ENCODE measurements at regions not wholly inside any gene's neighbourhood (a gene's known extent, or its start where the extent isn't known, plus 50 kb on each side); places are given as distances from the start of the nearest gene placed in this dataset.

GRCh38 chr5:103375350-103375749 lies 116.8 kb downstream of the MACIR start:
- Mint-ChIP-seq H3K36me3 (no peaks in the 10 kb centered on the region), H3K27ac (no peak overlapping the region), H3K27me3 (peaks cover 0 to 4% (median 0%) of the 10 kb centered on the region in 3 donors), H3K4me1 (no peaks in the 10 kb centered on the region), H3K4me3 (no peak overlapping the region), H3K9me3 (peaks cover 0 to 10% (median 3%) of the 10 kb centered on the region in 7 donors)
- ATAC-seq (ENCODE audit: low read depth in 2 of 2) (no peak), DNase-seq (no peak)

GRCh38 chr5:103374473-103374963 lies 116.0 kb downstream of the MACIR start:
- no peak overlapping the region for H3K27ac Mint-ChIP-seq
- H3K9me3 Mint-ChIP-seq: peaks cover 0 to 3% (median 0%) of the 10 kb centered on the region in 7 donors
- H3K27me3 Mint-ChIP-seq: peaks cover 0 to 4% (median 1%) of the 10 kb centered on the region in 3 donors
- DNase-seq (no peak), ATAC-seq (ENCODE audit: low read depth in 2 of 2) (no peak)
- H3K36me3 Mint-ChIP-seq: peaks cover 0 to 1% of the 10 kb centered on the region in 2 donors
- H3K4me1 Mint-ChIP-seq: no peaks in the 10 kb centered on the region
- no peak overlapping the region for H3K4me3 Mint-ChIP-seq

- peaks cover 0 to 8% (median 4%) of the 10 kb centered on the region in 3 donors for H3K27me3 Mint-ChIP-seq
- ATAC-seq (ENCODE audit: low read depth in 2 of 2): no peak
- peaks cover 0 to 7% (median 2%) of the 10 kb centered on the region in 7 donors for H3K9me3 Mint-ChIP-seq
- DNase-seq: no peak
- H3K27ac Mint-ChIP-seq: peak overlapping the region in 1 of 6 donors; percentile 66
- H3K4me1 Mint-ChIP-seq: no peaks in the 10 kb centered on the region
- peaks cover 0 to 8% of the 10 kb centered on the region in 2 donors for H3K36me3 Mint-ChIP-seq
- no peak overlapping the region for H3K4me3 Mint-ChIP-seq
These were observed 115.3 kb downstream of the MACIR start for GRCh38 chr5:103373597-103374472.

- H3K4me1 Mint-ChIP-seq: no peaks in the 10 kb centered on the region
- H3K9me3 Mint-ChIP-seq: peaks cover 2 to 20% (median 7%) of the 10 kb centered on the region in 7 donors
- DNase-seq: no peak
- ATAC-seq (ENCODE audit: low read depth in 2 of 2): no peak
- no peak overlapping the region for H3K27ac Mint-ChIP-seq
- peaks cover 0 to 8% (median 4%) of the 10 kb centered on the region in 3 donors for H3K27me3 Mint-ChIP-seq
- no peak overlapping the region for H3K4me3 Mint-ChIP-seq
- H3K36me3 Mint-ChIP-seq: peaks cover 0 to 8% of the 10 kb centered on the region in 2 donors
These were observed 112.6 kb downstream of the MACIR start for GRCh38 chr5:103371046-103371607.

GRCh38 chr5:103369125-103370120 lies 110.9 kb downstream of the MACIR start:
- Mint-ChIP-seq H3K36me3 (peaks cover 0 to 8% of the 10 kb centered on the region in 2 donors), H3K9me3 (peaks cover 2 to 20% (median 7%) of the 10 kb centered on the region in 7 donors), H3K4me3 (no peak overlapping the region), H3K4me1 (no peaks in the 10 kb centered on the region), H3K27me3 (peaks cover 0 to 8% (median 4%) of the 10 kb centered on the region in 3 donors), H3K27ac (no peak overlapping the region)
- no peak for ATAC-seq (ENCODE audit: low read depth in 2 of 2)
- DNase-seq: no peak

GRCh38 chr5:103367702-103368101 lies 109.1 kb downstream of the MACIR start:
- DNase-seq: no peak
- no peak overlapping the region for H3K27ac Mint-ChIP-seq
- H3K27me3 Mint-ChIP-seq: peaks cover 0 to 8% (median 4%) of the 10 kb centered on the region in 3 donors
- no peak for ATAC-seq (ENCODE audit: low read depth in 2 of 2)
- H3K4me3 Mint-ChIP-seq: no peak overlapping the region
- peaks cover 0 to 8% of the 10 kb centered on the region in 2 donors for H3K36me3 Mint-ChIP-seq
- H3K4me1 Mint-ChIP-seq: no peaks in the 10 kb centered on the region
- H3K9me3 Mint-ChIP-seq: peaks cover 2 to 20% (median 7%) of the 10 kb centered on the region in 7 donors

GRCh38 chr5:103366918-103367549 lies 108.5 kb downstream of the MACIR start:
- H3K4me1 Mint-ChIP-seq: no peaks in the 10 kb centered on the region
- no peak overlapping the region for H3K4me3 Mint-ChIP-seq
- no peak overlapping the region for H3K27ac Mint-ChIP-seq
- no peak for DNase-seq
- ATAC-seq (ENCODE audit: low read depth in 2 of 2): no peak
- H3K27me3 Mint-ChIP-seq: peaks cover 0 to 8% (median 3%) of the 10 kb centered on the region in 3 donors
- peaks cover 2 to 20% (median 7%) of the 10 kb centered on the region in 7 donors for H3K9me3 Mint-ChIP-seq
- peaks cover 0 to 8% of the 10 kb centered on the region in 2 donors for H3K36me3 Mint-ChIP-seq

GRCh38 chr5:103364074-103364473 lies 105.5 kb downstream of the MACIR start:
- Mint-ChIP-seq H3K4me1 (no peaks in the 10 kb centered on the region), H3K36me3 (peaks cover 0 to 2% of the 10 kb centered on the region in 2 donors), H3K27me3 (peaks cover 0 to 2% (median 0%) of the 10 kb centered on the region in 3 donors), H3K9me3 (peaks cover 0 to 15% (median 7%) of the 10 kb centered on the region in 7 donors), H3K4me3 (no peak overlapping the region), H3K27ac (no peak overlapping the region)
- DNase-seq (no peak), ATAC-seq (ENCODE audit: low read depth in 2 of 2) (no peak)

- Mint-ChIP-seq H3K4me1 (no peaks in the 10 kb centered on the region), H3K9me3 (peaks cover 0 to 3% (median 0%) of the 10 kb centered on the region in 7 donors), H3K36me3 (no peaks in the 10 kb centered on the region), H3K27me3 (no peaks in the 10 kb centered on the region), H3K4me3 (no peak overlapping the region), H3K27ac (no peak overlapping the region)
- ATAC-seq (ENCODE audit: low read depth in 2 of 2) (no peak), DNase-seq (no peak)
These were observed 103.6 kb downstream of the MACIR start for GRCh38 chr5:103362211-103362610.

- no peaks in the 10 kb centered on the region for H3K4me1 Mint-ChIP-seq
- no peak overlapping the region for H3K27ac Mint-ChIP-seq
- H3K36me3 Mint-ChIP-seq: no peaks in the 10 kb centered on the region
- peaks cover 0 to 3% (median 0%) of the 10 kb centered on the region in 7 donors for H3K9me3 Mint-ChIP-seq
- ATAC-seq (ENCODE audit: low read depth in 2 of 2) (no peak), DNase-seq (no peak)
- H3K4me3 Mint-ChIP-seq: no peak overlapping the region
- no peaks in the 10 kb centered on the region for H3K27me3 Mint-ChIP-seq
These were observed 101.9 kb downstream of the MACIR start for GRCh38 chr5:103360475-103360874.

- Mint-ChIP-seq H3K36me3 (no peaks in the 10 kb centered on the region), H3K4me3 (no peak overlapping the region), H3K4me1 (no peaks in the 10 kb centered on the region), H3K9me3 (peaks cover 0 to 3% (median 0%) of the 10 kb centered on the region in 7 donors), H3K27ac (no peak overlapping the region), H3K27me3 (no peaks in the 10 kb centered on the region)
- no peak for DNase-seq
- no peak for ATAC-seq (ENCODE audit: low read depth in 2 of 2)
These were observed 99.9 kb downstream of the MACIR start for GRCh38 chr5:103358305-103358995.

- Mint-ChIP-seq H3K27ac (no peak overlapping the region), H3K27me3 (no peaks in the 10 kb centered on the region), H3K9me3 (peaks cover 0 to 3% (median 0%) of the 10 kb centered on the region in 7 donors), H3K4me3 (no peak overlapping the region), H3K4me1 (no peaks in the 10 kb centered on the region), H3K36me3 (no peaks in the 10 kb centered on the region)
- ATAC-seq (ENCODE audit: low read depth in 2 of 2): no peak
- DNase-seq: no peak
These were observed 99.1 kb downstream of the MACIR start for GRCh38 chr5:103357636-103358035.

All from naive B cell (primary cell).